Upper lobe of left lung (tissue), 4 donors: ENCODE measurements at regions not wholly inside any gene's neighbourhood (a gene's known extent, or its start where the extent isn't known, plus 50 kb on each side); places are given as distances from the start of the nearest gene placed in this dataset.
"Not testable (repeated sequence)": the region's sequence is repeated elsewhere in the genome, so short reads cannot be mapped to it uniquely, and the experiment has no call there.

Source experiments
- EP300 ChIP-seq, 4 donors: sonication (generic); formaldehyde crosslinking; IDR thresholded peaks; one replicate each; pipeline ENCODE4 v1.5.1; 2017; ENCODE audit warnings: antibody characterized with exemption in 4 of 4, control low read depth in 2 of 4
- POLR2A ChIP-seq, 4 donors: fragments of 450-650 bp; IDR thresholded peaks; one replicate each; pipeline ENCODE4 v1.5.1; 2016 to 2017; ENCODE audit warnings: antibody characterized with exemption in 4 of 4, mild to moderate bottlenecking in 2 of 4
- POLR2AphosphoS5 ChIP-seq, 2 donors: sonication (generic); formaldehyde crosslinking; IDR thresholded peaks; one replicate each; pipeline ENCODE4 v1.5.1; 2017; ENCODE audit warnings: antibody characterized with exemption in 2 of 2
- TF ChIP-seq, protein P1 (sequence below), 6 experiments: fragments of 450-650 bp in 4 of 6; fragments of 200-600 bp in 2 of 6; sonication (generic) in 2 of 6; IDR thresholded peaks; one replicate each; pipeline ENCODE4 v1.5.1; 2016 to 2019; ENCODE audit warnings: antibody characterized with exemption in 6 of 6

DNA sequence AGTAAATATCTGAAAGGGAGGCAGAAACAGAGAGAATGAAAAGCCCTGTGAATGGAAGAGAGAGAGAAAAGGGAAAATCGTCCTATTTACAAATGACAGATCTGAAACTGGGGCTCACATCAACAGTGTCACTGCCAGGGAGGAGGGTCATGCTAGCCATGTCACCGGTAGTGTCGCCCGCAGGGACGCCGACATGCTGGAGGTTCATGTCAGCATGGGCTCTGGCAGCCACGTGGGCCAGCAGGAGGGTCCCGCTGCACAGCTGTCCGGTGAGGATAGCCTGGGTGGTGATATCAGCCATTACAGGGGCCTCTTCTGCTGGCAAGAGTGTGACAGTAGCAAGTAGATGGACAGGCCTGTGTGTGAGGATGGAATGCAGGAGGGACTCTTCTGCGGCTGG, 738.6 kb upstream of the DEFB115 start:
- TF ChIP-seq, protein P1, sequence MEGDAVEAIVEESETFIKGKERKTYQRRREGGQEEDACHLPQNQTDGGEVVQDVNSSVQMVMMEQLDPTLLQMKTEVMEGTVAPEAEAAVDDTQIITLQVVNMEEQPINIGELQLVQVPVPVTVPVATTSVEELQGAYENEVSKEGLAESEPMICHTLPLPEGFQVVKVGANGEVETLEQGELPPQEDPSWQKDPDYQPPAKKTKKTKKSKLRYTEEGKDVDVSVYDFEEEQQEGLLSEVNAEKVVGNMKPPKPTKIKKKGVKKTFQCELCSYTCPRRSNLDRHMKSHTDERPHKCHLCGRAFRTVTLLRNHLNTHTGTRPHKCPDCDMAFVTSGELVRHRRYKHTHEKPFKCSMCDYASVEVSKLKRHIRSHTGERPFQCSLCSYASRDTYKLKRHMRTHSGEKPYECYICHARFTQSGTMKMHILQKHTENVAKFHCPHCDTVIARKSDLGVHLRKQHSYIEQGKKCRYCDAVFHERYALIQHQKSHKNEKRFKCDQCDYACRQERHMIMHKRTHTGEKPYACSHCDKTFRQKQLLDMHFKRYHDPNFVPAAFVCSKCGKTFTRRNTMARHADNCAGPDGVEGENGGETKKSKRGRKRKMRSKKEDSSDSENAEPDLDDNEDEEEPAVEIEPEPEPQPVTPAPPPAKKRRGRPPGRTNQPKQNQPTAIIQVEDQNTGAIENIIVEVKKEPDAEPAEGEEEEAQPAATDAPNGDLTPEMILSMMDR (IDR thresholded peaks at IDR 0.05): not testable (repeated sequence)
- not testable (repeated sequence) for TF ChIP-seq EP300, POLR2A, POLR2AphosphoS5 (IDR thresholded peaks at IDR 0.05)
